Gastroesophageal sphincter (tissue), 4 donors: ENCODE measurements at regions not wholly inside any gene's neighbourhood (a gene's known extent, or its start where the extent isn't known, plus 50 kb on each side); places are given as distances from the start of the nearest gene placed in this dataset.

Experiments used
- ATAC-seq: fragments of 150-250 bp; one replicate; pipeline ENCODE4 v1.9.1; 2016; ENCODE audit warnings: mild to moderate bottlenecking, moderate library complexity
- H3K27ac ChIP-seq, 4 donors: fragments of 200-600 bp; sonication (generic) in 3 of 4; 1 replicate in 3 of 4; 2 replicates in 1 of 4; pipeline ENCODE4 v1.5.1; 2016 to 2019
- H3K27me3 ChIP-seq: fragments of 200-600 bp; sonication (generic); one replicate; pipeline ENCODE4 v1.5.1; 2019
- H3K36me3 ChIP-seq, 2 donors: fragments of 200-600 bp; sonication (generic); one replicate each; pipeline ENCODE4 v1.5.1; 2019; ENCODE audit warnings: control low read depth in 1 of 2
- H3K4me1 ChIP-seq, 3 donors: fragments of 200-600 bp; sonication (generic); 1 replicate in 2 of 3; 2 replicates in 1 of 3; pipeline ENCODE4 v1.5.1; 2016 to 2019; ENCODE audit warnings: control low read depth in 2 of 3
- H3K4me3 ChIP-seq, 2 donors: fragments of 200-600 bp; sonication (generic); one replicate each; pipeline ENCODE4 v1.5.1; 2019; ENCODE audit warnings: mild to moderate bottlenecking in 1 of 2, moderate library complexity in 1 of 2
- H3K9me3 ChIP-seq, 3 donors: fragments of 200-600 bp; sonication (generic); one replicate each; pipeline ENCODE4 v1.5.1; 2017 to 2019; ENCODE audit warnings: control low read depth in 2 of 3
- EP300 ChIP-seq: sonication (generic); formaldehyde crosslinking; IDR thresholded peaks from one replicate; pipeline ENCODE4 v1.6.1; 2017; ENCODE audit warnings: antibody characterized with exemption, mild to moderate bottlenecking
- POLR2A ChIP-seq, 2 donors: fragments of 450-650 bp; IDR thresholded peaks; one replicate each; pipeline ENCODE4 v1.6.1; 2017; ENCODE audit warnings: antibody characterized with exemption in 2 of 2, mild to moderate bottlenecking in 2 of 2, moderate library complexity in 1 of 2
- POLR2AphosphoS5 ChIP-seq: sonication (generic); formaldehyde crosslinking; IDR thresholded peaks from one replicate; pipeline ENCODE4 v1.6.1; 2017; ENCODE audit warnings: antibody characterized with exemption
- WGBS, 2 donors: methylation state at CpG; one replicate each; pipeline ENCODE4 v1.1.5; 2018; ENCODE audit warnings: low coverage in 1 of 2; 5-methylcytosine and 5-hydroxymethylcytosine counted together
- TF ChIP-seq, protein P1 (sequence below), 4 experiments: fragments of 200-600 bp in 2 of 4; fragments of 450-650 bp in 2 of 4; sonication (generic) in 1 of 4; IDR thresholded peaks; one replicate each; pipeline ENCODE4 v1.5.1; 2017 to 2019; ENCODE audit warnings: antibody characterized with exemption in 4 of 4, mild to moderate bottlenecking in 2 of 4, moderate library complexity in 2 of 4

DNA sequence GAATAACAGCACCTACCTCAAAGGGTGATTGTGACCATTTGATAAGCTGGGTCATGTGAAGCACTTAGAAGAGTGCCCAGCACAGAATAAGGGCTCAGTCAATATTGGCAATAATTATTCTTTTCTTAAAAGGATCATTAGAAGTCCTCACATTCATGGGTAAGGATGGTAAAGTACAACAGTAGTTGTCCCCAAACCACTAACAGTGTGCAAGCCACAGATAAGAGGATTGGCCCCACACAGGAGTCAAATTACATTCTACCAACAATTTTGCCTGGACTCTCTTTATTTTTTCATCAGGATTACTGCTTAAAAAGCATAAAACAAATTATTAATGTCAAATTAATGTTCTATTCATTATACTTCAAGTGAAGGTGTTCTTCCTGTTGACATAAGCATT lies 271.5 kb upstream of the PDGFD start:
- Histone ChIP-seq H3K27ac (no peak overlapping the region), H3K4me3 (no peak overlapping the region), H3K27me3 (no peaks in the 10 kb centered on the region), H3K9me3 (no peaks in the 10 kb centered on the region), H3K4me1 (no peaks in the 10 kb centered on the region), H3K36me3 (no peaks in the 10 kb centered on the region)
- TF ChIP-seq, protein P1, sequence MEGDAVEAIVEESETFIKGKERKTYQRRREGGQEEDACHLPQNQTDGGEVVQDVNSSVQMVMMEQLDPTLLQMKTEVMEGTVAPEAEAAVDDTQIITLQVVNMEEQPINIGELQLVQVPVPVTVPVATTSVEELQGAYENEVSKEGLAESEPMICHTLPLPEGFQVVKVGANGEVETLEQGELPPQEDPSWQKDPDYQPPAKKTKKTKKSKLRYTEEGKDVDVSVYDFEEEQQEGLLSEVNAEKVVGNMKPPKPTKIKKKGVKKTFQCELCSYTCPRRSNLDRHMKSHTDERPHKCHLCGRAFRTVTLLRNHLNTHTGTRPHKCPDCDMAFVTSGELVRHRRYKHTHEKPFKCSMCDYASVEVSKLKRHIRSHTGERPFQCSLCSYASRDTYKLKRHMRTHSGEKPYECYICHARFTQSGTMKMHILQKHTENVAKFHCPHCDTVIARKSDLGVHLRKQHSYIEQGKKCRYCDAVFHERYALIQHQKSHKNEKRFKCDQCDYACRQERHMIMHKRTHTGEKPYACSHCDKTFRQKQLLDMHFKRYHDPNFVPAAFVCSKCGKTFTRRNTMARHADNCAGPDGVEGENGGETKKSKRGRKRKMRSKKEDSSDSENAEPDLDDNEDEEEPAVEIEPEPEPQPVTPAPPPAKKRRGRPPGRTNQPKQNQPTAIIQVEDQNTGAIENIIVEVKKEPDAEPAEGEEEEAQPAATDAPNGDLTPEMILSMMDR (IDR thresholded peaks at IDR 0.05), result no peak
- TF ChIP-seq POLR2AphosphoS5, result no peak
- no peak for TF ChIP-seq POLR2A (IDR thresholded peaks at IDR 0.05)
- no peak for TF ChIP-seq EP300
- ATAC-seq, result no peak

DNA sequence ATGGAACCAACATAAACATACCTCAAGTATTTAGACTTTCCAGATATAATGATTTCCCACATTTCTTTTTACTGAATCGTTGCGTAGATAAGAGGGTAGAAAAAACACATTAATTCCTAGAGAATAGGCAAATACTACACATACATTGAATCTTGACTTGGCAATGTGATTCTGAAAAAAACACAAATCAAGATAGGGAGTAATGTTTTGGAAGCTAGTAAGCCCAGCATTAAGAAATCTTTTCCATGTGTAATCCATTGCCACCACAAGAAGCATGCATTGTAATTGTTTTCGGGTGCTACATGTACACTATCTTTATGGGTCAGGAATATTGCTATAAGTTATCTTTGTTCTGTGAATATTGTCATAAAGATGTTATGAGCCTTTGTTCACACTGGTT lies 269.8 kb upstream of the PDGFD start:
- Histone ChIP-seq H3K36me3 (no peaks in the 10 kb centered on the region), H3K27ac (no peak overlapping the region), H3K9me3 (no peaks in the 10 kb centered on the region), H3K4me1 (no peaks in the 10 kb centered on the region), H3K4me3 (no peak overlapping the region), H3K27me3 (no peaks in the 10 kb centered on the region)
- 70 to 74% methylated on average over 3 of the region's 3 CpGs for WGBS, 2 donors
- TF ChIP-seq EP300, result no peak
- TF ChIP-seq POLR2AphosphoS5, result no peak
- TF ChIP-seq, protein P1 (IDR thresholded peaks at IDR 0.05), result no peak
- no peak for TF ChIP-seq POLR2A (IDR thresholded peaks at IDR 0.05)
- ATAC-seq, result no peak

DNA sequence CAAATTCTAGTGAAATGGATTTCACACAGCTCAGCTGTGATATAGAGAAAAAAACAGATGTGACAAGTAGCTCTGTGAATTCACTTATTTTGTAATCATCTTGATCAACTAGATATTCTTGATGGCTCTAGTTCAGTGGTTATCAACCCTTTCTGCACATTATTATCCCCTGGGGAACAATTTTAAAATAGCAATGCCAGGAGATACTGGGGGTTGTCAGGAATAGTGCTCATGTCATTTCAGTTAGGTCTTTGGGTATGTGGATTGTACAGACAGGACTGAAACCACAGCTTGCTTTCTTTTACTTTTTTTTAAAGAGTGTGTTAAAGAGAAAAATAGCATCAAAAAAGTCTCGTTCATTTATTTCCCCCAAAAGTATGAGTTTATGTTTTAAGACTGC lies 269.0 kb upstream of the PDGFD start:
- Histone ChIP-seq H3K4me1 (no peaks in the 10 kb centered on the region), H3K27ac (no peak overlapping the region), H3K9me3 (no peaks in the 10 kb centered on the region), H3K27me3 (no peaks in the 10 kb centered on the region), H3K36me3 (no peaks in the 10 kb centered on the region), H3K4me3 (no peak overlapping the region)
- TF ChIP-seq, protein P1 (IDR thresholded peaks at IDR 0.05), result no peak
- TF ChIP-seq POLR2A (IDR thresholded peaks at IDR 0.05), result no peak
- no peak for ATAC-seq
- 58 to 70% methylated on average over 1 of the region's 1 CpG for WGBS, 2 donors

DNA sequence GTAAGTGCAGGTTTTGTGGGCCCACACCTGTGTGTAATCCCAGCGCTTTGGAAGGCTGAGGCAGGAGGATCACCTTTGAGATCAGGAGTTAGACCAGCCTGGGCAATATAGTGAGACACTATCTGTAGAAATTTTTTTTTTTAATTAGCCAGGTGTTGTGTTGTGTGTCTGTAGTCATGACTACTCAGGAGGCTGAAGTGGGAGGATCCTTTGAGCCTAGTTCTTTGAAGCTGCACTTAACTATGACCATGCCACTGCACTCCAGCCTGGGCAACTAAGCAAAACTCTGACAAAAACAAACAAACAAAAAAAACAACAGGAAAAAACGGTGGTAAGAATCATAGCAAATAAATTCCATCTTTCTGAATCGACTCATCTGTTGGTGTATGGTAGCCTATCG lies 268.6 kb upstream of the PDGFD start:
- ATAC-seq, result no peak
- no peaks in the 10 kb centered on the region for H3K9me3 ChIP-seq
- no peak overlapping the region for H3K4me3 ChIP-seq
- H3K36me3 ChIP-seq, result no peaks in the 10 kb centered on the region
- H3K4me1 ChIP-seq, result no peaks in the 10 kb centered on the region
- no peak overlapping the region for H3K27ac ChIP-seq
- no peaks in the 10 kb centered on the region for H3K27me3 ChIP-seq
- TF ChIP-seq POLR2A (IDR thresholded peaks at IDR 0.05) (no peak), EP300 (no peak), POLR2AphosphoS5 (no peak)
- TF ChIP-seq, protein P1 (IDR thresholded peaks at IDR 0.05), result no peak
- 60 to 79% methylated on average over 3 to 4 of the region's 4 CpGs for WGBS, 2 donors

DNA sequence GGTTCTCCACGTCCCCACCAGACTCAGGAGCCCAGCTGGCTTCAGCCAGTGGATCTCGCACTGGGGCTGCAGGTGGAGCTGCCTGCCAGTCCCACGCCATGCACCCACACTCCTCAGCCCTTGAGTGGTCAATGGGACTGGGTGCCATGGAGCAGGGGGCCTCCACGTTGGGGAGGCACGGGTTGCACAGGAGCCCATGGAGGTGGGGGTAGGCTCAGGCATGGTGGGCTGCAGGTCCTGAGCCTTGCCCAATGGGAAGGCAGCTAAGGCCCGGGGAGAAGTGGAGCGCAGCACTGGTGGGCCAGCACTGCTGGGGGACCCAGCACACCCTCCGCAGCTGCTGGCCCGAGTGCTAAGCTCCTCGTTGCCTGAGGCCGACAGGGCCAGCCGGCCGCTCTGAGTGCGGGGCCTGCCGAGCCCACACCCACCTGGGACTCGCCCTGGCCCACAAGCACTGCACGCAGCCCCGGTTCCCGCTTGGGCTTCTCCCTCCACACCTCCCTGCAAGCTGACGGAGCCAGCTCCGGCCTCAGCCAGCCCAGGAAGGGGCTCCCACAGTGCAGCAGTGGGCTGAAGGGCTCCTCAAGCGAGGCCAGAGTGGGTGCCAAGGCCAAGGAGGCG lies 258.5 kb upstream of the PDGFD start:
- TF ChIP-seq POLR2A (IDR thresholded peaks at IDR 0.05) (no peak), EP300 (no peak), POLR2AphosphoS5 (no peak)
- TF ChIP-seq, protein P1 (IDR thresholded peaks at IDR 0.05), result no peak
- H3K27me3 ChIP-seq, result no peaks in the 10 kb centered on the region
- H3K9me3 ChIP-seq, result no peaks in the 10 kb centered on the region
- 80% methylated on average over 1 of the region's 23 CpGs; no CpG with 5 or more reads in 1 of the 2 donors for WGBS, 2 donors
- no peak overlapping the region for H3K27ac ChIP-seq
- H3K36me3 ChIP-seq, result no peaks in the 10 kb centered on the region
- no peak overlapping the region for H3K4me3 ChIP-seq
- no peaks in the 10 kb centered on the region for H3K4me1 ChIP-seq
- no peak for ATAC-seq
